ENCODE measurements at regions not wholly inside any gene's neighbourhood (a gene's known extent, or its start where the extent isn't known, plus 50 kb on each side); places are given as distances from the start of the nearest gene placed in this dataset.

DNA sequence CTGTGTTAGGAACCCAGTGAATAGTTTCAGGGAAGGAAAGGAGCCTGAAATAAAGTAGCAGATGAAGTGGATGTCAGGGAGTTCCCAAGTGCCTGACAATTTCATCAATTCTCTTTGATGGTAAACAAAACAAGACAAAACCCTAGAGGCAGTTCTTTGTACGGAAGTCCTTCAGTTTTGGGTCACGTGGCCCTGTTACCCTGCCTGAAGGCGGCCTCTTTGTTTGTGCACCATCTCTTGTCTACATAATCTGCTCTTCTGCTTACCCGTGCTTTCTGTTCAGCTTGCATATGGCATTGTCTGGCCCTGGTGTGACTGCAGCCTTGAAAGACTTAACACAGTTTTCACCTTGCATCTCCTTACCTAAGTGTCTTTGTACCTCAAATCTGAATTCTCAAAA is 166.7 kb upstream of the DUSP10 start:
- Histone ChIP-seq H3K36me3 (ENCODE audit: control insufficient read depth in 2 of 3, insufficient read depth in 3 of 3, low read length in 3 of 3) (no peaks in the 10 kb centered on the region), H3K27ac (ENCODE audit: low read depth in 2 of 2, low read length in 2 of 2) (no peak overlapping the region), H3K9me3 (ENCODE audit: control insufficient read depth in 2 of 3, insufficient read depth in 1 of 3, low read length in 3 of 3) (no peaks in the 10 kb centered on the region), H3K4me1 (ENCODE audit: control insufficient read depth in 2 of 3, insufficient read depth in 2 of 3, low read depth in 1 of 3, low read length in 3 of 3) (no peaks in the 10 kb centered on the region), H3K27me3 (ENCODE audit: control insufficient read depth, insufficient read depth, low read length) (no peaks in the 10 kb centered on the region), H3K9ac (ENCODE audit: low read length in 3 of 3) (no peak overlapping the region), H3K4me3 (ENCODE audit: low read length in 3 of 3) (no peak overlapping the region)
- intact Hi-C loops (cut with DNase I) = no loop called here
- DNase-seq = no peak
- TF ChIP-seq, protein P1, sequence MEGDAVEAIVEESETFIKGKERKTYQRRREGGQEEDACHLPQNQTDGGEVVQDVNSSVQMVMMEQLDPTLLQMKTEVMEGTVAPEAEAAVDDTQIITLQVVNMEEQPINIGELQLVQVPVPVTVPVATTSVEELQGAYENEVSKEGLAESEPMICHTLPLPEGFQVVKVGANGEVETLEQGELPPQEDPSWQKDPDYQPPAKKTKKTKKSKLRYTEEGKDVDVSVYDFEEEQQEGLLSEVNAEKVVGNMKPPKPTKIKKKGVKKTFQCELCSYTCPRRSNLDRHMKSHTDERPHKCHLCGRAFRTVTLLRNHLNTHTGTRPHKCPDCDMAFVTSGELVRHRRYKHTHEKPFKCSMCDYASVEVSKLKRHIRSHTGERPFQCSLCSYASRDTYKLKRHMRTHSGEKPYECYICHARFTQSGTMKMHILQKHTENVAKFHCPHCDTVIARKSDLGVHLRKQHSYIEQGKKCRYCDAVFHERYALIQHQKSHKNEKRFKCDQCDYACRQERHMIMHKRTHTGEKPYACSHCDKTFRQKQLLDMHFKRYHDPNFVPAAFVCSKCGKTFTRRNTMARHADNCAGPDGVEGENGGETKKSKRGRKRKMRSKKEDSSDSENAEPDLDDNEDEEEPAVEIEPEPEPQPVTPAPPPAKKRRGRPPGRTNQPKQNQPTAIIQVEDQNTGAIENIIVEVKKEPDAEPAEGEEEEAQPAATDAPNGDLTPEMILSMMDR (IDR thresholded peaks at IDR 0.05; ENCODE audit: borderline replicate concordance, extremely low read depth, insufficient read depth) = no peak
- no peak for FAIRE-seq

DNA sequence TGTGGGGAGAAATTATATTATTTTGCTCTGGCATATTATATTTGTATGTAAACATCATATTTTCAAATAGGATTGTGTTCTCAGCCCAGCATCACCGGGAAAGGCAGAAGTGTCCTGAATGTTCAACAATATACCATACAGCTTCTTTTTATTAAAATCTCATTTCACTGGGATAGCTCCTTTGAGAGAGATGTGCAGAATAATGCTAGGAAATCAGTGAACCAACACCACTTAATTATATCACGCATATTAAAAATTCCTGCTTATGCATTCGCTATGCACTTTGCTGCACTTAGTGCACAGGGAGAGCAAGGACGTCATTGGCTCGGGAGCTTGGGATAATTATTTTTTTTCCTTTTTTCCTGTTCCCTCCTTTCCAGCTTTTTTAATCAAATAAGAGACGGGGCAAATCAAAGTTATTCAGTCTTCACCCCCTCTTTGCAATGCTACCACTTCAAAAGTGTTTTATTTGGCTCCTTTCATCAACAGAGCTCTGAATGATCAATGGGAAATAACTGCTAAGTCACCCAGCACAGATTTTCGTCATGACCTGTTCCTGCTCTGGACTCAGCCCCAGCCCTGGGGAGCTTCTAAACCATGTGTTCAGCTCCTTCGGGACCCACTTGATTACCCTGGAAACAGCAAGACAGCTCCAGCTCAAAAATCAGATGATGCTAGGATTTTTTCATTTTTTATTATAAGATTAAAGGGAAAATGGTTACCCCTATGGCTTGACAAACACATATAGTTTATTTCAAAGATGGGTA is 165.5 kb upstream of the DUSP10 start:
- no peaks in the 10 kb centered on the region for H3K36me3 ChIP-seq (ENCODE audit: control insufficient read depth in 2 of 3, insufficient read depth in 3 of 3, low read length in 3 of 3)
- H3K4me3 ChIP-seq (ENCODE audit: low read length in 3 of 3) = no peak overlapping the region
- H3K9ac ChIP-seq (ENCODE audit: low read length in 3 of 3) = no peak overlapping the region
- intact Hi-C loops (cut with DNase I) = no loop called here
- no peak for DNase-seq
- no peak for FAIRE-seq
- TF ChIP-seq, protein P1 (IDR thresholded peaks at IDR 0.05; ENCODE audit: borderline replicate concordance, extremely low read depth, insufficient read depth) = no peak
- no peak overlapping the region for H3K27ac ChIP-seq (ENCODE audit: low read depth in 2 of 2, low read length in 2 of 2)
- H3K4me1 ChIP-seq (ENCODE audit: control insufficient read depth in 2 of 3, insufficient read depth in 2 of 3, low read depth in 1 of 3, low read length in 3 of 3) = no peaks in the 10 kb centered on the region
- no peaks in the 10 kb centered on the region for H3K9me3 ChIP-seq (ENCODE audit: control insufficient read depth in 2 of 3, insufficient read depth in 1 of 3, low read length in 3 of 3)
- no peaks in the 10 kb centered on the region for H3K27me3 ChIP-seq (ENCODE audit: control insufficient read depth, insufficient read depth, low read length)

DNA sequence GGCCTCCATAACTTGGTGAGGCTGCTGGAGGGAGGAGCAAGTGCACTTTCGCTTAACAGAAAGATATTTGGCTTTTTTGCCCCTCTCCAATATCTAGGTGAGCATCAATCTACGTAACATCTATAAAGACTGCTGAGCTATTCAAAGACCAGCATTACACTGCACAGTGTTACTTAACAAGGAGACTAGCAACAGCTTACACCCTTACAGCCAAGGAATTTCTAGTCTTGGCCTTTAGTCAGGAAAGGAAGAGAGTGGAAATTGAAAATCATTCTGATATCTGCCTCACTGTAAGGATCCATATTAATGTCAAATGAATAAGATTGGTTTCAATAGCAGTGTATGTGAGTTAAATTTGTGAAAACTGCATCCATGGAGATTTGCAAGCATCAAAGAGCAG is 163.9 kb upstream of the DUSP10 start:
- H3K27ac ChIP-seq (ENCODE audit: low read depth in 2 of 2, low read length in 2 of 2) = no peak overlapping the region
- H3K9me3 ChIP-seq (ENCODE audit: control insufficient read depth in 2 of 3, insufficient read depth in 1 of 3, low read length in 3 of 3) = no peaks in the 10 kb centered on the region

More for the DNA sequence above, 163.9 kb upstream of the DUSP10 start:
- FAIRE-seq (no peak), DNase-seq (no peak)
- intact Hi-C loops (cut with DNase I) = no loop called here
- Histone ChIP-seq H3K27me3 (ENCODE audit: control insufficient read depth, insufficient read depth, low read length) (no peaks in the 10 kb centered on the region), H3K36me3 (ENCODE audit: control insufficient read depth in 2 of 3, insufficient read depth in 3 of 3, low read length in 3 of 3) (no peaks in the 10 kb centered on the region), H3K9ac (ENCODE audit: low read length in 3 of 3) (no peak overlapping the region), H3K4me1 (ENCODE audit: control insufficient read depth in 2 of 3, insufficient read depth in 2 of 3, low read depth in 1 of 3, low read length in 3 of 3) (no peaks in the 10 kb centered on the region), H3K4me3 (ENCODE audit: low read length in 3 of 3) (no peak overlapping the region)
- TF ChIP-seq, protein P1 (IDR thresholded peaks at IDR 0.05; ENCODE audit: borderline replicate concordance, extremely low read depth, insufficient read depth) = no peak
